Hematopoietic multipotent progenitor cell treated with erythropoietin and hydrocortisone succinate and interleukin-3 and kit ligand, for 4 days (in vitro differentiated cells): ENCODE measurements at regions not wholly inside any gene's neighbourhood (a gene's known extent, or its start where the extent isn't known, plus 50 kb on each side); places are given as distances from the start of the nearest gene placed in this dataset.
A peak's percentile ranks its signal among the peaks of the same experiment; 100 is the strongest.
"Not testable (repeated sequence)": the region's sequence is repeated elsewhere in the genome, so short reads cannot be mapped to it uniquely, and the experiment has no call there.

Experiments used
- DNase-seq: peaks from one replicate; pipeline ENCODE4 v3.0.0-alpha.2; 2015

DNA sequence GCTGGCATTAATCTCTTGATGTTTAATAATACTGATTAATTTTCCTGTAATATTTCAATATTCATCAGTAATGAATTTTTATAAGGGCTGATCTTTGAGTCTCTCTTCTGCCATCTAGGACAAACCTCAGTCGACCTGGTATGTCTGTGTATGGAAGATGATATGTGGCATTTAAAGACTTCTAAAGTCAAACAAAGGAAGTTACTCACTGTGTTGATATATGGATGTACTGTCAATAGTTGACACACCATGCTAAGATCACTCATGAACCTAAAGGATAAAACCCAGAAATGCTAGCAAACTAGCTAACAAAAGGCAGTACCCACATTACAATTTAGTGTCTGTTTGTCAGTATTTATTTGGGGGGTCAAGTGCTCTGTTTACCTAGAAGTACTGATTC lies 380.7 kb upstream of the GOT2 start:
- DNase-seq: no peak

DNA sequence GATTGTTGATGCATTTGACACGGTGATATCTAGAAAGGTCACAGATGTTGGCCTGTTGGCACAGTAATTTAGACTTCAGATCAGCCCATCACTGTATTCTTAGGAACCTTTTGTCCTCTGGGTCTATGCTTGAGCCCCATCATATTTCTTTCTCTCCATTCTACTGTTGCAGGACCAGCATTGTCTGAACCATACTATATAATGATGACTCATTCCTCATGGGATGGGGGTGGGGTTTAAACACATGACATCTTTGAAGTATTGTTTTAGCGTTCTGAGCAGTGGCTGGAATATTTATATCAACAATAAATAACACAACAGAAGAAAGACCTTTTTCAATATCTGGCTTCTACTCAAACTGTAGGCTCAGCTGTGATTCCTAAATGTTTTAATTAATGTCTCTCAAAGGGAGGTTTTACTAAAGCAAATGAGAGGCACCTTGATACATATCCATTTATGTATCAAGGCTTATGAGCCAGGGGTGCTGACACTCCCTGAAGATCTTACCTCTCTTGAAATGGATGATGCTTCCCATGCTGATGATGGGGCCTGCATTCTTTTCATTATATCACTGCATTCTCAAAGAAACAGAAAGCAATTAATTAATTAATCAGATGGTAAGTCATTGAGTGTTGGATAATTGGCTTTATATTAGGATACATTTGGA lies 379.0 kb upstream of the GOT2 start:
- DNase-seq: peak; percentile 2

DNA sequence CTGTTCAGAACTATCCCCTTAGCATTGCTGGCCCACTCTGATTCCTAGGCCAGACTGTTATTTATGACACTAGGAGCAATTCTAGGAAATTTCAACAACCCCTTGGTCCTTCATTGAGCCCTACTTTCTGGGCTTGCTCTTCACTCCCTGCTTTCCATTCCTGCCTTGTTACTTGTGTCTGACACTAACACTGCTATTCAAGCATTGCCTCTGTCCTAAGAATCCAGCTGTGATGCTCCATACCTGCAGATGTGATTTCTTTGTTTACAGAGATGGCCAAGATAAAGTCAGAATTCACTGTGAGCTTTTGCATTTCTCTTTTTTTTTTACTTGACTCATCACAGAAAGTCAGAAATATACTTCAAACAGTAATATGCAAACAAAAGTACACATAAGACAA lies 377.2 kb upstream of the GOT2 start:
- DNase-seq: no peak

DNA sequence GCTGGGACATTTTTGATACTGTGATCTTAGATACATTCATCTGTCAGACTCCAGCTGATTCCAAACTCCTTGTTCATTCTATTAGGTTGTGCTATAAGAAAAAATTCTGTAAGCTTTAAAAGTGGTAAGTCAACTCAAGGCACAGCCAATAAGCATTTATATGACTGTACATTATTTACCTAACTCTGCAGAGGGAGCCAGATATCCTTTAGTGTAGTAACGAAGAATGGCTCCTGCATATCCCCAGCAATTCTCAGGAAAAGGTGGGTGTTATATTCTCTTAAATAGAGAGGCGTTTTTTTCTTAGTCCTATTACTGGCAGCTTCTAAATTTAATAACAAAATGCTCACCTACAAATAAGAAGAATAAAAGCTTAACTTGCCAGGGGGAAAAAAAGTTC lies 374.3 kb upstream of the GOT2 start:
- no peak for DNase-seq

DNA sequence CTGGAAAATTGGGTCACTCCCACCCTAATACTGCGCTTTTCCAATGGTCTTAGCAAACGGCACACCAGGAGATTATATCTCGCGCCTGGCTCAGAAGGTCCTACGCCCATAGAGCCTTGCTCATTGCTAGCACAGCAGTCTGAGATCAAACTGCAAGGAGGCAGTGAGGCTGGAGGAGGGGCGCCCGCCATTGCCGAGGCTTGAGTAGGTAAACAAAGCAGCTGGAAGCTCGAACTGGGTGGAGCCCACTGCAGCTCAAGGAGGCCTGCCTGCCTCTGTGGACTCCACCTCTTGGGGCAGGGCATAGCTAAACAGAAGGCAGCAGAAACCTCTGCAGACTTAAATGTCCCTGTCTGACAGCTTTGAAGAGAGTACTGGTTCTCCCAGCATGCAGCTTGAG lies 362.6 kb upstream of the GOT2 start:
- not testable (repeated sequence) for DNase-seq

DNA sequence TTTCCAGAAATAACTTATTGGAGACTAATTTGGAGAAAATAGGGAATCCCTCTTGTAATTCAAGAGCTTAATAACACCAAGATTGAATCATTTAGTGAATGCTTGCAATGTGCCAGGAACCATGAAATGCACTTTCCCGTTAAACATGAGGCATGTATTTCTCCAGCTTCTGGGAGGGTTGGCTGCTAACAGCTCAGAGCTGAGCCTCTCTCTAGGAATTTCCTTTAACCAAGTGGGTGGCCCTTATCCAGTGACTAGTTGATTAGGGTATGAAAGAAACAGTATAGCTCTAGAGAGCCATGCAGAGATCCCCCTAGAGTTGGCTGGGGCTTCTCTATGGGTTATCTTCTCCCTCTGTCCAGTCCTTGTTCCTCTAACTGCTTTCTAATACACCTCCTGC lies 356.4 kb upstream of the GOT2 start:
- DNase-seq: no peak

DNA sequence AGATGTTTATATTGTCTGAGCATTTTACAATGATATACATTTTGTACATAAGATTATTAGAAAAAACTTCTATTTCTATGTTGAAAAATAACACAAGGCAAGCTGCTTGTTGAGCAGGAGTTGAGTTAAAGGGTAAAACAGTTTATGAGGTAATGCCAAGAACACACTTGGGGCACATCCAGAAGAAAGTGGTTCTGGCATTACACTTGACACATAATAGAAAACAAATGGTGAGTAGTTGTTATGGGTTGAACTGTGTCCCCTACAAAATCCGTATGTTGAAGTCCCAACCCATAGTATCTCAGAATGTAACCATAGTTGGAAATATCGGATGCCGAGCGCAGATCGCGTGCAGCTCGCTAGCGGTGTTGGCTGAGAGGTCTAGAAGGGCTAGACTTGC lies 354.3 kb upstream of the GOT2 start:
- no peak for DNase-seq

DNA sequence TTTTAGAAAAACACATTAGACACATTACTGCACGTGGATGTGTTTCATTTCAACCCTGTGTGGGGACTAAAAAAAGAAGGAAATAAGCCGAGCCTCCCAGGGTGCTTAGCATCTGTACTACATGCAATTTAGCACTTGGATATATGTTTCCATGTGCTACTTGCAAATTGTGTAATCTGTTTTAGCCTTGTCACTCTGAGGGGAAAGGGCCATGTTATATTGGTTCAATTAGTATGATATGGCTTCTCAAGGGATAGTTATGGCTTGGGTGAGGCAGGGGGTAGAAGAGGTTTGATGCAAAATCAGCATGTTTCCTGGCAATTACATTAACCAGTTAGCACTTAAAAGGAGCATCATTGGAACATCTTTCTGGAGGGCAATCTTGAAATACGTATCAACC lies 353.5 kb upstream of the GOT2 start:
- DNase-seq: no peak

DNA sequence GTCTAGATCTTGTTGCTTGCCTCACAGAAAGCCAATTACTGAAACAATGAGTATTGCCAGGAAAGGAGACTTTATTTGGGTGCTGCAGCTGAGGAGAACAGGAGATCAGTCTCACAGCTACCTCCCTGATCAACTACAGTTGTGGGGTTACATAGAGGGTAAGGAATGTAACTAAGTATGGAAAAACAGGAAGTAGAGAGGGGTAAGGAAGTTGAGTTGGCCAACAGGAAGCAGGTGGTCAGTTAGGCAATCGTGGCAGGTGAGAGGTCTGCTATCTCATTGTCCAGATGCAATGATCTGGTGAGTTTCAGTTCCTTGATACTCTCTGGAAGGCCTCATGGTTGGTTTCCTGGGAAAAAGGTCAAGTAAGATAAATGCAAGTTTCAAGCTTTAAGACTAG lies 333.1 kb upstream of the GOT2 start:
- DNase-seq: peak; percentile 75

DNA sequence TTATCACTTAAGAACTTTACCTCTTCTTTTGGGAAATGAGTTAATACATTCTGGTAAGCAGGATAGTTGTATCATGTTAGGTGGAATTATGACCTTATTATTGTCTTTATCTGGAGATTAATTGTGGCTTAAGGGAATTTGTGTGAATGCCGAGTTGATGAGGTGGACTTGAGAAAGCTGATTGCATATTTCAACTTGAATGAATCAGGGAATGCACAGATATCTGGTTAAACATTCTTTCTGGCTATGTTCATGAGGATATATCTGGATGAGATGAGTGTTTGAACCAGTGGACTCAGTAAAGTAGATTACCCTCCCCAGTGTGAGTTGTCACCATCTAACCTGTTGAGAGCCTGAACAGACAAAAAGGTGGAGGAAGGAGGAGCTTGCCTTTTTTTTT lies 326.1 kb upstream of the GOT2 start:
- DNase-seq: no peak

DNA sequence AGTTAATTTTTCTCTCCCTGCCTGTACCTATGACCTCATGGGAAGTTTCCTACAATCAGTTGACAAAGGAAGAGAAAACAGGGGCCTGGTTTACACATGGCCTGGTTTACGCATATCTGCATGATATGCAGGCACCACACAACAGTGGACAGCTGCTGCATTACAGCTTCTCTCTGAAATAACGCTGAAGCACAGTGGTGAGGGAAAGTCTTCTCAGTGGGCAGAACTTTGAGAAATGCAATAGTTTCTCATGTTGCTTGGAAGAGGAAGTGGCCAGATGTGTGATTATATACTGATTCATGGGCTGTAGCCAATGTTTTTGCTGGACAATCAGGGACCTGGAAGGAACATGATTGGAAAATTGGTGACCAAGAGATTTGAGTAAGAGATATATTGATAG lies 324.1 kb upstream of the GOT2 start:
- DNase-seq: peak; percentile 20

DNA sequence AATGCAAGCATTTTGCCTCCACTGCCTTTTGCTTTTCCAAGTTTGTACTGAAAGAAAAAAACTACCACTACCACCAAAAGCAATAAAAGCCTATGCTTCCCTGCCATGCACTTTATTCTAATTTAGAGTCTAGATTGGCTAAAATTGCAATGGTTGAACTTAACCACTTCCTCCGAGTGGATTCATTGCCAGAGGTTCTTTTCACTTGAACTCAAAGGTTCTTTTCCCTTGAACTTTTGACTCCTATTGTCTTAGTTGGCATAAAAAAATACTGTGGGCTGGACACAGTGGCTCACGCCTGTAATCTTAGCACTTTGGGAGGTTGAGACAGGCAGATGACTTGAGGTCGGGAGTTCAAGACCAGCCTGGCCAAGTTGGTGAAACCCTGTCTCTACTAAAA lies 319.8 kb upstream of the GOT2 start:
- no peak for DNase-seq

DNA sequence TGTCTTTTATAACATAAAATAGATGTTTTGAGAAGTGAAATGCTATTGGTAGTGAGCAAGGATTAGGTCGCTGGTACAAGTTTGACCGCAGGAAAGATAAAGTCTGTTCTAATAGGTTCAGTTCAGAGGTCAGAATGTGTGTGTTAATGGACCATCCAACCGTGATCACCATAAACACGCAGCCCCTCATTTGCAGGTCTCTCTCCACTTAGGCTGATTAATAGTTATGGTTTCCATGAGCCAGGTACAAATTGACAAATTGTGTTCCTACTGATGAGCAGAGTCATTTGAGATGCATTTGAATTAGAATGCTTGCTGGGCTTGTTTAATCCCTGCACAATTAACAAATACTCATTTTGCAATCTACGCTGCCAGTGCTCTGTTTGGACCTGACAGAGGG lies 318.1 kb upstream of the GOT2 start:
- no peak for DNase-seq

DNA sequence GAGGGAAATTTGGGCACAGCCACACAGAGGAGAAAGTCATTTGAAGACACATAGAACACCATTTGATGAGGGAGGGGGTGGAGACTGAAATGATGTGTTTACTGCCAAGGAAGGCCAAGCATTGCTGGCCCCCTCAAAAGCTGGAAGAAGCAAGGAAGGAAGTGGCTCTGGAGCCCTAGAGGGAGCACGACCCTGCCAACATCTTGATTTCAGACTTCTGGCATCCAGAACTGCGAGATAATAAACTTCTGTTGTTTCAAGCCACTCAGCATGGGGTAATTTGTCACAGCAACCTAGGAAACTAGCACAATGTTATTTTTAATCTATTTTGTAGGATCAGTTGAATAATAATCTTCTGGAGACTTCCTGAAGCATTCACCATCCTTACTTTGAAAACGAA lies 314.8 kb upstream of the GOT2 start:
- peak; percentile 28 for DNase-seq

DNA sequence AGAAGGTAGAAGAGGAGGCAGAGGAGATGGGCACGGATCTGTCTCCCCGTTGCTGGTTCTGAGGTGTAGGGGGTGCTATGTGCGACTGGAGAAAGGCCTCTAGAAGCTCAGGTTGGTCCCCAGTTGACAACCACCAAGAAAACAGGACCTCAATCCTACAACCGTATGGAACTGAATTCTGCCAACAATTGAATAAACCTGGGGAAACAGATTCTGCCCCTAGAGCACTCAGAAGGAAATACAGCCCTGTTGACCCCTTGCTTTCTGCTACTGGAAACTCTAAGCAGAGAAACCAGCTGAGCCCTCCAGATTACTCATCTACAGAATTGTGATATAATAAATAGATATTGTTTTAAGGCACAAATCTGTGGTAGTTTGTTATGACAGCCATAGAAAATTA lies 313.0 kb upstream of the GOT2 start:
- peak; percentile 31 for DNase-seq

DNA sequence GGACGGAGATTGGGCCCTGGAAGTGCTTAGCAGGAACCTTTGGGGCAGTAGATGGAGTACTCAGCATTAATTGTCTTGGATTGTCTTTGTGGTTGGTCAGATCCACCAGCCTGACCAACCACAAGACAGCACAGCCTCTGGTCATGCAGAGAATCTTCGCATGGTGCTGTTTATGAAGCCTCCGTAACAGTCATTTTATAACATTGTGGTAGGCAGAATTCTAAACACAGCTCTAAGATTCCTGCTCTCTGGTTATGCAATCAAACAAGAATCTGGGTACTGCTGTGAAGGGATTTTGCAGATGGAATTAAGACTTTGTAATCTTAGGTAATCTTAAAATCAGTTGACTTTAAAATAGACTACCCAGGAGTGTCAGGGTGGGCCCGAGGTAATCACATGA lies 312.2 kb upstream of the GOT2 start:
- no peak for DNase-seq

DNA sequence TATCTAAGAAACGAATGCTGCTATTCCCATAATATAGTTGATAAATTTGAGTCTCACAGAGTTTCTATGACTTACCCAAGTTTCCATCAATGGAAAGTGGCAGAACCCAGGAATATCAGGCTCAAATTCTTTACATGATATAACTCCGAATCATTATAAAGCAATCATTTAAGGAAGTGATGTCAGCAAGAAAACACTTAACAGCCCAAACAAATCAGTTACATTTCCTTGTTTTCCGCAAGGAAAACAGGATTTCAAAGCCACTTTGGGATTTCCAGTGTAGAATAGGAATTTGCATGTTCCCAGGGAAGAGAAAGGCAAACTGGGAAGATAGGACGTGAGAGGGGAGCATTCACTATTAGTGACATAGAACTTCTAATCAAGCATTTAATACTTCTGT lies 311.4 kb upstream of the GOT2 start:
- no peak for DNase-seq

DNA sequence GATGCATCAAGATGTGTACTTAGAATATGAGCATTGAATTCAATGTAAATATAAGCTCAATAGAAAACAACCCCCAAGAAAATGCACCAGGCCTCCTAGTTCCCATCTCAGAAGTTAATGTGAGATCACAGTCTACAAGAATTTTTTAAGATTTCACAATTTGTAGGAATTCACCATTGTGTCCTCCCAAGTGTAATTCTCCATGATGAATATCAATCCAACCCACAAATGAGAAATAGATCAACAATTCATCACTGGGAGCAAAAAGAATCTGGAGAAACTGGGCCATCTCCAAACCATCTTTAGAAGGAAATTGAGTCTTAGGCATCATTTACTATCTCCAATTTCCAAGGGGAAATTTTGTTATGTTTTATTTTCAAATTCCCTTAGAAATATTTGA lies 310.5 kb upstream of the GOT2 start:
- no peak for DNase-seq

DNA sequence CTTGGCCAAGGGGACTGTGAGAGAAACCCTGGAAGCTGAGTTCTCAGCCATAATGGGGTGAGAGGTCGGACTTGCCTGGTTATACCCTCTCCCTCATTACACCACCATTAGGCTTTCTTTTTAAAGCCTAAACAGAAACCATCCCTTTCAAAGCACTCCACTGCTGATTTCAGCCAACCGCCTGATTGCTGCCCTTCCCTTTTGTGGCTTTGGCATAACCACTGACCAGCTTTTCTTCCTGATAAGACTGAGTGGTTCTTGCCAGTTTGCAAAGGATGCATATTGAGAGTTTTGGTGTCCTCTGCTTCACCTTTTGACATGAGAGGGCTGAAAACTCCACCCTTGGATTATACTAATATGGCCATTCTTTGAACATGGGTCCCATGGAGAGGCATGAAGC lies 308.2 kb upstream of the GOT2 start:
- DNase-seq: peak; percentile 93

DNA sequence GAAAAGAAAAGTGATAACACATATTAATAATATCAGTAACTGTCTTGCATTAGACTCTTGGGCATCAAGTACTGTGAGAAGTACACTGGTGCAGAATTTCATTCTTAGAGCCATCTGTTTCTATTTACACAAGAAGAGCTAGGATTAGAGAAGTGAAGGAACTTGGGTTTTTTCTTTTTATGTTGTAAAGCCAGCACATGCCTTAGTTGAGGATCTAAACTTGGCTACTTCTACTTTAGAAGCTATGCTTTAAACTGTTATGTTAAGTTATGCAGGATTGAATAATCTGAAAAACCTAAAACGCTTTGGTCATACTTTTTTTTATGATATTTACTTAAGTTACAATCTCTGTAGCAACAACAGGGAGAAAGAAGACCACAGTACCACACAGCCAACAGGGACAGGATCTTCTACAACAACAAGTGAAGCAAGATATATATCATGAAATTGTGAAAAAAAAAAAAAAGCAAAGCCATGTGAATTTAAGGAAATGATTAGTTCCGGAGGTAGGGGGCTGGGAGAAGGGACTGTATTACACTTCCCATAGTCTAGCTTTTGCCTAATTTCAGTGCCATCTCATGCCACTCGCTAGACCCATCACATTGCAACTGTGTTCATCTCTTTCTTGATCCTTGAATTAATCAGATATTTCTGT lies 305.1 kb upstream of the GOT2 start:
- DNase-seq: peak; percentile 60

DNA sequence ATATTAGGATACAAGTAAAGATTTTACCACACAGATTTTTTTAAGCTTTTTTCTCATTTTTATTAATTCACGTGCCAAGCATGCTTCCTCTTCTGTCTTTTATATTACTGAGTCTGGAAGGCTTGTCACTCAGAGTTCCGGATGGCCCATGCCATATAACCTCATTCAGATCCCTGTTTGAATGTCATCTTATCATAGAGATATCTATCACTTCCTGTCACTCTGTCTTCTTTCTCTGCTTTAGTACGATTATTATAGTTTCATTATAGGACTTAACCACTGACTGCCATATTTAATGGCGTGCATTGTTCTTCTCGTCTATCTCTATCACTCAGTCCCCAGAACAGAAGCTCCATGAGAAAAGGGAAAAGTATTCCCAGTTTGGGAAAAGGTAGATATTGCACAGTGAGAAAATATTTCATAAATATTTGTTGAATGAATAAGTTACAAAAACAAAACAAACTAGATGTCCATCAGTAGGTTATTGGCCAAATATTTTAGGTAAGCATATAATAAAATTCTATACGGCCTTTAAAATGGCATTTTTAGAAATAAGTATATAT lies 296.9 kb upstream of the GOT2 start:
- DNase-seq: no peak

DNA sequence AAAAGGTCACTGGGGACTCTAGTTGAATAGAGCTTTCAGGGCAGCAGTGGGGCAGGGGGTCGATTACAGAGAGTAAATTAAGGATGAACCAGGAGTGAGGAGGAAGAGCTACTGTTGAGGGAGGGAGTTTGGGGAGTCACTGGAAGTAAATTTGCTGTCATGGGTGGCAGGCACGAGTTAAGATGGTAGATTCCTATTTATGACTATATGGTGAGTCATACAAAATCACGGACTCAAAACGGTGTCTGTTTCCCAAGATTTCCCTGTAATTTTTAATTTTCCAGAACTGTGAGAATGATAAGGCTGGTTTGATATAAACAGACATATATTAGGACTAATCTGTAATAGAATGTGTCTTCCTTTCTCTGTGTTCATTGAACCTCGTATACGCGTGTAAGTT lies 287.6 kb upstream of the GOT2 start:
- no peak for DNase-seq

DNA sequence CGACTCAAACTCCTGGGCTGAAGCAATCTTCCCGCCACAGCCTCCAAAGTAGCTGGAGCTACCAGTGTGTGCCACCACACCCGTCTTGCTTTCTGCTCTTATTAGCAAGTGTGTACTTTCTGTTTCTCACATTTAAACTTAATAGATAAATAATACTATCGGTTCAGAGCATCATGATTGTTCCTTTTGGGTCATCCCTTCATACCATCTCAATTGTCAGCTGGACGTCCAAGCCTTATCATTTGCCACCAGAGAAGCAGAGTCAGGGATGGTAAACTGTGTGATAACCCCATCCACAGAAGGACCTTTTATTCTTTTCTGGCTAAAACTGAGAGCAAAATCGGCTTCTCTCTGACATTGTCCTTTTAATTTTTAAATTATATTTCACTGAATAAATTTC lies 279.8 kb upstream of the GOT2 start:
- DNase-seq: peak; percentile 34

DNA sequence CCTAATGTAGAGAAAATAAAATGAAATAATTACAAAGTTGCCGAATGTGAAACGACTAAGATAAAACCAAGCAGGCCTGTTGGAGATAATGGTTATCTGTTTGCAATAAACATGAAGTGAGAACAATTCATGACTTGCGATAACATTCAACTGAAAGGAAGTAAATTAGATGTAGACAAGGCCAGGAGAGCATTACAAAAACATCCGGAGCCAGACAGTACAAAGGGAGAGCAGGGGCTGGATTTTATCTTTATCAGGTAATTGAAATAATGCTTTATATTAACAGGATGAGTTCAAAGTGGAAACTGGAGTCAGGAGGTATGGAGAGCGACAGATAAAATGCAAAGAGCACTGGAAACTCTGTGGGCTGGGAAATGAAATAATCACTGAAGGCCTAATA lies 265.6 kb upstream of the GOT2 start:
- peak; percentile 33 for DNase-seq

DNA sequence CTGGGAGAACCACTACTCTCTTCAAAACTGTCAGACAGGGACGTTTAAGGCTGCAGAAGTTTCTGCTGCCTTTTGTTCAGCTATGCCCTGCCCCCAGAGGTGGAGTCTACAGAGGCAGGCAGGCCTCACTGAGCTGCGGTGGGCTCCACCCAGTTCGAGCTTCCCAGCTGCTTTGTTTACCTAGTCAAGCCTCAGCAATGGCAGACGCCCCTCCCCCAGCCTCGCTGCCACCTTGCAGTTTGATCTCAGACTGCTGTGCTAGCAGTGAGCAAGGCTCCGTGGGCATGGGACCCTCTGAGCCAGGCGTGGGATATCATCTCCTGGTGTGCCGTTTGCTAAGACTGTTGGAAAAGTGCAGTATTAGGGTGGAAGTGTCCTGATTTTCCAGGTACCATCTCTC lies 258.6 kb upstream of the GOT2 start:
- not testable (repeated sequence) for DNase-seq
